GM23338 (cell line): ENCODE measurements at regions not wholly inside any gene's neighbourhood (a gene's known extent, or its start where the extent isn't known, plus 50 kb on each side); places are given as distances from the start of the nearest gene placed in this dataset.

Source experiments
- ATAC-seq: fragments of 200-7000 bp; cut with Tn5 transposase; 3 replicates; pipeline ENCODE4 v1.9.1; 2020
- DNase-seq: peaks from one replicate; pipeline ENCODE4 v3.0.0-alpha.2; 2015; ENCODE audit warnings: low spot score
- H2AFZ ChIP-seq: fragments of 200-600 bp; sonication (generic); 2 replicates; pipeline ENCODE4 v1.8.0; 2016; ENCODE audit warnings: antibody characterized with exemption, mild to moderate bottlenecking, moderate library complexity
- H3F3A ChIP-seq: fragments of 200-600 bp; sonication (generic); replicated peaks from 2 replicates; pipeline ENCODE4 v1.8.0; 2017; ENCODE audit warnings: antibody characterized with exemption, mixed run types, low read depth
- H3K27ac ChIP-seq: fragments of 200-600 bp; sonication (generic); 2 replicates; pipeline ENCODE4 v1.6.1; 2016; ENCODE audit warnings: low read depth
- H3K27me3 ChIP-seq: fragments of 200-600 bp; sonication (generic); 2 replicates; pipeline ENCODE4 v1.8.0; 2016; ENCODE audit warnings: mild to moderate bottlenecking, mixed run types, moderate library complexity; ENCODE audit not compliant: insufficient read depth
- H3K36me3 ChIP-seq: fragments of 200-600 bp; sonication (generic); 2 replicates; pipeline ENCODE4 v1.8.0; 2016; ENCODE audit warnings: mild to moderate bottlenecking; ENCODE audit not compliant: insufficient read depth
- H3K4me1 ChIP-seq: fragments of 200-600 bp; sonication (generic); 2 replicates; pipeline ENCODE4 v1.8.0; 2016; ENCODE audit warnings: mild to moderate bottlenecking, moderate library complexity; ENCODE audit not compliant: insufficient read depth
- H3K4me2 ChIP-seq: fragments of 200-600 bp; sonication (generic); 2 replicates; pipeline ENCODE4 v1.7.1; 2017; ENCODE audit warnings: mixed run types
- H3K4me3 ChIP-seq: fragments of 200-600 bp; sonication (generic); 2 replicates; pipeline ENCODE4 v1.6.1; 2016; ENCODE audit warnings: mixed run types
- H3K79me2 ChIP-seq: fragments of 200-600 bp; sonication (generic); replicated peaks from 2 replicates; pipeline ENCODE4 v1.8.0; 2017; ENCODE audit warnings: mild to moderate bottlenecking; ENCODE audit not compliant: insufficient read depth
- H3K9me2 ChIP-seq: fragments of 200-600 bp; sonication (generic); 2 replicates; pipeline ENCODE4 v1.8.0; 2017; ENCODE audit not compliant: insufficient read depth
- H4K20me1 ChIP-seq: fragments of 200-600 bp; sonication (generic); replicated peaks from 2 replicates; pipeline ENCODE4 v1.8.0; 2017; ENCODE audit warnings: mild to moderate bottlenecking; ENCODE audit not compliant: insufficient read depth
- H3K27ac Mint-ChIP-seq: 2 replicates; pipeline ENCODE4 v1.8.0; 2020; ENCODE audit warnings: inconsistent platforms, mild to moderate bottlenecking, moderate library complexity, mixed read lengths
- H3K27me3 Mint-ChIP-seq: 3 replicates; pipeline ENCODE4 v1.8.0; 2022; ENCODE audit warnings: low read depth, mild to moderate bottlenecking, moderate library complexity, mixed read lengths, inconsistent platforms; ENCODE audit not compliant: insufficient read depth, poor library complexity
- H3K36me3 Mint-ChIP-seq: 3 replicates; pipeline ENCODE4 v1.8.0; 2021; ENCODE audit warnings: low read depth, mild to moderate bottlenecking, inconsistent platforms, moderate library complexity, mixed read lengths
- H3K4me1 Mint-ChIP-seq: 3 replicates; pipeline ENCODE4 v1.8.0; 2020; ENCODE audit warnings: mild to moderate bottlenecking, inconsistent platforms, mixed read lengths
- H3K4me3 Mint-ChIP-seq: 3 replicates; pipeline ENCODE4 v1.8.0; 2021; ENCODE audit warnings: moderate library complexity, mild to moderate bottlenecking, inconsistent platforms, mixed read lengths
- H3K9me3 Mint-ChIP-seq: 3 replicates; pipeline ENCODE4 v1.8.0; 2020; ENCODE audit warnings: moderate library complexity, mild to moderate bottlenecking, inconsistent platforms, mixed read lengths
- CTCF ChIP-seq, 2 experiments: fragments of 200-600 bp in 1 of 2; sonication (generic) in 1 of 2; conservative IDR thresholded peaks; 2 replicates each; pipeline versions ENCODE4 v1.5.1 to v1.6.1; 2016 to 2017; ENCODE audit warnings: antibody characterized with exemption in 2 of 2, low read depth in 2 of 2, mild to moderate bottlenecking in 2 of 2, moderate library complexity in 1 of 2
- EZH2 ChIP-seq: fragments of 200-600 bp; sonication (generic); IDR thresholded peaks from one replicate; pipeline ENCODE4 v1.8.0; 2017; ENCODE audit warnings: antibody characterized with exemption, mild to moderate bottlenecking, low read depth; ENCODE audit not compliant: unreplicated experiment
- EZH2phosphoT487 ChIP-seq: fragments of 200-600 bp; sonication (generic); IDR thresholded peaks from one replicate; pipeline ENCODE4 v1.8.1; 2018; ENCODE audit warnings: antibody characterized with exemption; ENCODE audit not compliant: unreplicated experiment
- JUNB ChIP-seq: IDR thresholded peaks from one replicate; pipeline ENCODE4 v1.6.1; 2016; ENCODE audit warnings: antibody characterized with exemption; ENCODE audit not compliant: unreplicated experiment
- NANOG ChIP-seq: IDR thresholded peaks from 2 replicates; pipeline ENCODE4 v1.6.1; 2016; ENCODE audit warnings: antibody characterized with exemption, borderline replicate concordance
- POLR2AphosphoS5 ChIP-seq: IDR thresholded peaks from 2 replicates; pipeline ENCODE4 v1.6.1; 2016; ENCODE audit warnings: antibody characterized with exemption, low read depth
- REST ChIP-seq: IDR thresholded peaks from one replicate; pipeline ENCODE4 v1.6.1; 2018; ENCODE audit warnings: antibody characterized with exemption; ENCODE audit not compliant: unreplicated experiment
- ZNF114 ChIP-seq: fragments of 250-450 bp; sonication (Bioruptor Pico); IDR thresholded peaks from 2 replicates; pipeline ENCODE4 v1.5.0; 2020; ENCODE audit warnings: mild to moderate bottlenecking, moderate library complexity
- ZNF331 ChIP-seq: fragments of 250-450 bp; sonication (Bioruptor Pico); IDR thresholded peaks from 2 replicates; pipeline ENCODE4 v1.5.0; 2020; ENCODE audit warnings: low read depth, mild to moderate bottlenecking, moderate library complexity
- ZNF462 ChIP-seq: fragments of 250-450 bp; sonication (Bioruptor Pico); IDR thresholded peaks from 2 replicates; pipeline ENCODE4 v1.5.0; 2020; ENCODE audit warnings: mild to moderate bottlenecking, moderate library complexity

DNA sequence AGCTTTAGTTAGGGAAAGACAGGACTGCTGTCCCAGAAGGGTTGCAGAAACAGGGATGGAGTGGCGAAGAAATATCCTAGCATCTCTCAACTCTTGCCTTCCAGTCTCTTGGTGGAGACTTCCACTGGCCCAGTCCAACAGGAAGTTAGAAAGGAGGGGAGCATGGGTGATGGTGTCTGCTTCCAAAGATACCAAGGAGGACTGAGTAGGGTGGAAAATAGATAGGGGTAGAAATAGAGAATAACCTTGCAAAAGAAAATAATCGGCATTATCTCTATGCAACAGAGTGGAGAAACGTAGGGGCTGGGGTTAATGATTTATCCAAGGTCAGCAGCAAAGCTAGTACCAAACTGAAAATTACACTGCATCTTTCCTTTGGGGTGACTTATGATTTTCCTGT lies 242.3 kb downstream of the PSAT1 start (continued):
- no peak for TF ChIP-seq NANOG

GRCh38 chr9:78539904-78540303 lies 243.0 kb downstream of the PSAT1 start:
- Histone ChIP-seq H3K27ac (no peak overlapping the region), H3K27me3 (no peaks in the 10 kb centered on the region), H2AFZ (no peak overlapping the region), H3K4me2 (no peak overlapping the region), H3K36me3 (no peaks in the 10 kb centered on the region), H3F3A (no peaks in the 10 kb centered on the region), H3K4me3 (no peak overlapping the region), H3K9me2 (0 out of 2 replicates have a peak, but pooled peaks cover 9% of the 10 kb centered on the region), H4K20me1 (no peaks in the 10 kb centered on the region), H3K4me1 (peaks cover 28% of the 10 kb centered on the region), H3K79me2 (no peaks in the 10 kb centered on the region)
- Mint-ChIP-seq H3K36me3 (peaks cover 2% of the 10 kb centered on the region), H3K9me3 (0 out of 3 replicates have a peak, but pooled peaks cover under 1% of the 10 kb centered on the region), H3K4me3 (no peak overlapping the region), H3K4me1 (peaks cover 37% of the 10 kb centered on the region), H3K27me3 (peaks cover 4% of the 10 kb centered on the region), H3K27ac (no peak overlapping the region)
- TF ChIP-seq ZNF462 = no peak
- TF ChIP-seq ZNF331 = no peak
- TF ChIP-seq CTCF (conservative IDR thresholded peaks at IDR 0.05; ENCODE audit: low read depth in 2 of 2) = no peak
- TF ChIP-seq REST = no peak
- no peak for TF ChIP-seq EZH2phosphoT487
- no peak for TF ChIP-seq JUNB
- TF ChIP-seq NANOG = no peak
- TF ChIP-seq EZH2 = no peak
- TF ChIP-seq POLR2AphosphoS5 = no peak
- no peak for TF ChIP-seq ZNF114 (CRISPR knock-in tag)
- ATAC-seq (no peak), DNase-seq (no peak)
